Vagina (tissue), 2 donors: ENCODE measurements at regions not wholly inside any gene's neighbourhood (a gene's known extent, or its start where the extent isn't known, plus 50 kb on each side); places are given as distances from the start of the nearest gene placed in this dataset.

Experiments
- DNase-seq, 2 donors: peaks; one replicate each; pipeline ENCODE4 v3.0.0-alpha.2; 2017; ENCODE audit errors: extremely low spot score in 2 of 2
- H3K27ac ChIP-seq: fragments of 200-600 bp; sonication (generic); one replicate; pipeline ENCODE4 v1.5.1; 2019
- H3K27me3 ChIP-seq: fragments of 200-600 bp; sonication (generic); one replicate; pipeline ENCODE4 v1.5.1; 2019
- H3K36me3 ChIP-seq, 2 donors: fragments of 200-600 bp; sonication (generic); one replicate each; pipeline ENCODE4 v1.5.1; 2017 to 2019
- H3K4me1 ChIP-seq: fragments of 200-600 bp; sonication (generic); one replicate; pipeline ENCODE4 v1.5.1; 2019
- H3K4me3 ChIP-seq, 2 donors: fragments of 200-600 bp; sonication (generic); 1 replicate in 1 of 2; 2 replicates in 1 of 2; pipeline ENCODE4 v1.5.1; 2016 to 2019
- H3K9me3 ChIP-seq: fragments of 200-600 bp; sonication (generic); one replicate; pipeline ENCODE4 v1.5.1; 2019
- POLR2A ChIP-seq, 2 donors: fragments of 450-650 bp; IDR thresholded peaks; one replicate each; pipeline ENCODE4 v1.6.1; 2017; ENCODE audit warnings: antibody characterized with exemption in 2 of 2, mild to moderate bottlenecking in 2 of 2, moderate library complexity in 2 of 2
- POLR2AphosphoS5 ChIP-seq, 2 donors: sonication (generic); formaldehyde crosslinking; IDR thresholded peaks; one replicate each; pipeline ENCODE4 v1.9.0; 2017; ENCODE audit warnings: antibody characterized with exemption in 2 of 2, mild to moderate bottlenecking in 2 of 2, low read depth in 1 of 2; ENCODE audit not compliant: insufficient read depth in 1 of 2
- intact Hi-C: fragments of 100-400 bp; cut with DNase I; formaldehyde crosslinking; loops from one replicate; pipeline ENCODE4 v1.15.1; 2023
- TF ChIP-seq, protein P1 (sequence below), 3 experiments: fragments of 450-650 bp in 2 of 3; fragments of 200-600 bp in 1 of 3; sonication (generic) in 1 of 3; IDR thresholded peaks; one replicate each; pipeline ENCODE4 v1.5.1; 2017 to 2019; ENCODE audit warnings: antibody characterized with exemption in 3 of 3, mild to moderate bottlenecking in 2 of 3, moderate library complexity in 2 of 3

DNA sequence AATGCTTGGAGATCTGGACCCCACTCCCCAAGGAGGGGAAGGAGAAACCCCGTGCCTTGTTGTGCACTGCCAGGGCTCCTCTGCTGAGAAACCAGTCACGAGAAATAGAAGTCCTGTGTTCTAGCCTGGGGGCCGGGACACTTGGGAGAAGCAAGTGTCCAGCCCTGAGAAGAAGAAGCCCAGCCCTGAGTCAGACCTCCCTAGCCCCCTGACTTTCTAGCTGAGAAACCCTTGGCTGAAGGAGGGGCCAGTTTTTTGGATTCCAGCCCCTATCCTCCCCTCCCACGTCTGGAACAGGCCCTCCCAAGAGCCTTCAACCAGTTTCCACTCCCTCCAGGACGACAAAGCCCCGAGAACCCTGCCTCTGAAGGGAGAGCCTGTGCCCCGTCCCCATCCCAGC lies 100.5 kb downstream of the NAV1 start:
- Histone ChIP-seq H3K4me1 (peaks cover 26% of the 10 kb centered on the region), H3K4me3 (no peak overlapping the region), H3K27me3 (no peaks in the 10 kb centered on the region), H3K9me3 (no peaks in the 10 kb centered on the region), H3K27ac (peak overlapping the region; percentile 66), H3K36me3 (no peaks in the 10 kb centered on the region)
- DNase-seq = no peak
- intact Hi-C loops = no loop called here
- TF ChIP-seq, protein P1, sequence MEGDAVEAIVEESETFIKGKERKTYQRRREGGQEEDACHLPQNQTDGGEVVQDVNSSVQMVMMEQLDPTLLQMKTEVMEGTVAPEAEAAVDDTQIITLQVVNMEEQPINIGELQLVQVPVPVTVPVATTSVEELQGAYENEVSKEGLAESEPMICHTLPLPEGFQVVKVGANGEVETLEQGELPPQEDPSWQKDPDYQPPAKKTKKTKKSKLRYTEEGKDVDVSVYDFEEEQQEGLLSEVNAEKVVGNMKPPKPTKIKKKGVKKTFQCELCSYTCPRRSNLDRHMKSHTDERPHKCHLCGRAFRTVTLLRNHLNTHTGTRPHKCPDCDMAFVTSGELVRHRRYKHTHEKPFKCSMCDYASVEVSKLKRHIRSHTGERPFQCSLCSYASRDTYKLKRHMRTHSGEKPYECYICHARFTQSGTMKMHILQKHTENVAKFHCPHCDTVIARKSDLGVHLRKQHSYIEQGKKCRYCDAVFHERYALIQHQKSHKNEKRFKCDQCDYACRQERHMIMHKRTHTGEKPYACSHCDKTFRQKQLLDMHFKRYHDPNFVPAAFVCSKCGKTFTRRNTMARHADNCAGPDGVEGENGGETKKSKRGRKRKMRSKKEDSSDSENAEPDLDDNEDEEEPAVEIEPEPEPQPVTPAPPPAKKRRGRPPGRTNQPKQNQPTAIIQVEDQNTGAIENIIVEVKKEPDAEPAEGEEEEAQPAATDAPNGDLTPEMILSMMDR (IDR thresholded peaks at IDR 0.05) = no peak
- TF ChIP-seq POLR2AphosphoS5 (IDR thresholded peaks at IDR 0.05; ENCODE audit: insufficient read depth in 1 of 2, low read depth in 1 of 2) (no peak), POLR2A (IDR thresholded peaks at IDR 0.05) (no peak)

DNA sequence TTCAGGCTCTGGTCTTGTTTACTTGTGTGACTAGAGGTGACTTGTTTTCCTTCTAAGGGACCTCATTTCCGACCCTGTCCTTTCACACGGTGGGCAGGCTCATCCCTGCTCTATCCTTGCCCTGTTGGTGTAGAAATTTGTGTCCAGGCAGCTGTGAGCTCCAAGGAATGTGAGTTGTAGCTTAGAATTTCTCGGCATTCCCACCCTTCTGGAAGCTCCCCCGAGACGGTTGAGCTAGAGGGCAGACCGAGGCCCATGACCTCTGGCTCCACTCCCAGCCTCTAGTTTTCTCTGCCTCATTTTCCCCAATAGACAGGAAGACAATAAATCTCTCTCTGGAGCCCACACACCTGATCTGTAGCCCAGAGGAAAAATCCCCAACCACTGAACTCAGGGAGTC lies 100.9 kb downstream of the NAV1 start:
- peaks cover 26% of the 10 kb centered on the region for H3K4me1 ChIP-seq
- no peaks in the 10 kb centered on the region for H3K9me3 ChIP-seq
- no peak for DNase-seq
- peak overlapping the region; percentile 66 for H3K27ac ChIP-seq
- no peak overlapping the region for H3K4me3 ChIP-seq
- intact Hi-C loops = no loop called here
- TF ChIP-seq POLR2AphosphoS5 (IDR thresholded peaks at IDR 0.05; ENCODE audit: insufficient read depth in 1 of 2, low read depth in 1 of 2) = no peak
- TF ChIP-seq, protein P1 (IDR thresholded peaks at IDR 0.05) = no peak
- no peak for TF ChIP-seq POLR2A (IDR thresholded peaks at IDR 0.05)
- H3K36me3 ChIP-seq = no peaks in the 10 kb centered on the region
- no peaks in the 10 kb centered on the region for H3K27me3 ChIP-seq

DNA sequence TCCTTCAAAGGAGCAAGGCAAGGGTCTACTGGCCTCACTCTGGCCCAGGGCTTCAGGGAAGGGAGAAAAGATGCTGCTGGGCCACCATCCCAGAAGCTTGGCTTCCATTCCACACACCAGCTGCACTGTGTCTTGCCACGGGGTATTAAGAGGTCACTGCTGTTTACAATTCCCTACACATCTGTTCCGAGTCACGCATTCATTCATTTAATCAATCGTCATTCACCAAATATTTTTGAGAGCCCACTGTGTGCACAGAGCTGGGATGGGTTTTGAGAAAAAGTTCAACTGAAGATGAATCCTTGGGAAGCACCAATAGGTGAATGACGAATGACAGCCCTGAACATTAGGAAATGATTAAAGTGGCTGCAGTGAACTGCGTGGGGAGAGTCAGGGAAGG lies 101.7 kb downstream of the NAV1 start:
- Histone ChIP-seq H3K9me3 (no peaks in the 10 kb centered on the region), H3K27ac (no peak overlapping the region), H3K36me3 (no peaks in the 10 kb centered on the region), H3K4me3 (no peak overlapping the region), H3K4me1 (peaks cover 26% of the 10 kb centered on the region), H3K27me3 (no peaks in the 10 kb centered on the region)
- TF ChIP-seq POLR2A (IDR thresholded peaks at IDR 0.05) (no peak), POLR2AphosphoS5 (IDR thresholded peaks at IDR 0.05; ENCODE audit: insufficient read depth in 1 of 2, low read depth in 1 of 2) (peak; percentile 30 to 37)
- TF ChIP-seq, protein P1 (IDR thresholded peaks at IDR 0.05) = no peak
- DNase-seq = no peak
- intact Hi-C loops = no loop called here

DNA sequence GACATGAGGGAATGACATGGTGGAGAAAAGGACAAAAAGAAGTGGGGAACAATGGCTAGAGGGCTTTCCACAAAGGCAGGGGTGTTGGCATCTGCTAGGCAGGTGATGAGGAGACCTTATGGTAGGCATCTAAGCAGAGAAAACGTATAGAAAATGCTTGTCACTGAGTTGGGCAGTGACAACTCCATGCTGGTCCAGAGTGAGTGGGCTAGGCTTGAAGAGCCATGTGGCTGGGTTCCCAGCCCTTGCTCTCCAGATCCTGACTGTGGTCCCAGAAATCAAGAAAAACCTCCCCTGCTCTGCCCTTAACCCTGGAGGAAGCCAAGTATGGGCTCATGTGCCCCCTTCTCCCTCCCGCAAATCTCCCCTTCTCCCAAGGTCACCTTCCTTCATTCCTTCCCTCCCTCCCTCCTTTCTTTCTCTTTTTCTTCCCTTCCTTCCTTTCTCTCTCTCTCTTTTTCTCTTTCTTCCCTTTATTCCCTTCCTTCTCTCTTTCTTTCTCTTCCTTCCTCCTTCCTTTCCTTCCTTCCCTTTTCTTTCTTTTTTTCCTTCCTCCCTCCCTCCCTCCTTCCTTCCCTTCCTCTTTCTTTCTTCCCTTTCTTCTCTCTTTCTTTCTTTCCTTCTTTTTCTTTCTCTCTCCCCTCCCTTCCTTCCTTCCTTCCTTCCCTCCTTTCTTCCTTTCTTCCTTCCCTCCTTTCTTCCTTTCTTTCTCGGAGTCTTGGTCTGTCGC lies 102.8 kb downstream of the NAV1 start:
- intact Hi-C loops = no loop called here
- TF ChIP-seq POLR2A (IDR thresholded peaks at IDR 0.05) = no peak
- TF ChIP-seq, protein P1 (IDR thresholded peaks at IDR 0.05) = no peak
- TF ChIP-seq POLR2AphosphoS5 (IDR thresholded peaks at IDR 0.05; ENCODE audit: insufficient read depth in 1 of 2, low read depth in 1 of 2) = no peak
- H3K27ac ChIP-seq = no peak overlapping the region

DNA sequence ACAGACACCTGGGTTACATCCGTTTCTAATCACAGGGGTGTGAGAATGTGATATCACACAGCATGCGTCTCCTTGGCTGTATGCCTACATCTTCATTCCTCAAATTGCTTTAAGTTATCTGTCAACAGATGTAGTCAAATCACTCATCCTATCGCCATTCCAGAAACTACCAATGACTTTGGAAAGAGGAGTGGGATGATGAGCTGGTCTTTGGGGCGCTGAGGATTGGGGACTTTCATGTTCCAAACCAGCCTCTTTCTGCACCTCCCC lies 104.8 kb downstream of the NAV1 start:
- TF ChIP-seq POLR2AphosphoS5 (IDR thresholded peaks at IDR 0.05; ENCODE audit: insufficient read depth in 1 of 2, low read depth in 1 of 2) = no peak
- no peak for TF ChIP-seq POLR2A (IDR thresholded peaks at IDR 0.05)
- TF ChIP-seq, protein P1 (IDR thresholded peaks at IDR 0.05) = no peak
- Histone ChIP-seq H3K4me1 (peaks cover 36% of the 10 kb centered on the region), H3K36me3 (no peaks in the 10 kb centered on the region), H3K27me3 (no peaks in the 10 kb centered on the region), H3K27ac (no peak overlapping the region), H3K4me3 (no peak overlapping the region), H3K9me3 (no peaks in the 10 kb centered on the region)
- intact Hi-C loops = no loop called here
- DNase-seq = no peak

More for the DNA sequence above, 102.8 kb downstream of the NAV1 start:
- no peak for DNase-seq
- H3K27me3 ChIP-seq = no peaks in the 10 kb centered on the region
- no peaks in the 10 kb centered on the region for H3K9me3 ChIP-seq
- no peak overlapping the region for H3K4me3 ChIP-seq
- no peaks in the 10 kb centered on the region for H3K36me3 ChIP-seq
- H3K4me1 ChIP-seq = peaks cover 27% of the 10 kb centered on the region
